H9 (cell line): ENCODE measurements at regions not wholly inside any gene's neighbourhood (a gene's known extent, or its start where the extent isn't known, plus 50 kb on each side); places are given as distances from the start of the nearest gene placed in this dataset.

Experiments
- DNase-seq: peaks from one replicate; pipeline ENCODE4 v3.0.0-alpha.2; 2017
- H2AFZ ChIP-seq: one replicate; pipeline ENCODE4 v1.6.1; 2013; ENCODE audit warnings: mild to moderate bottlenecking, low read length, control low read depth, moderate library complexity
- H2AK5ac ChIP-seq: 2 replicates; pipeline ENCODE4 v1.6.1; 2013; ENCODE audit warnings: low read length, control low read depth, mixed read lengths; ENCODE audit not compliant: insufficient read length
- H2BK120ac ChIP-seq: one replicate; pipeline ENCODE4 v1.6.1; 2013; ENCODE audit warnings: low read depth, mild to moderate bottlenecking, low read length, control low read depth, inconsistent platforms; ENCODE audit not compliant: poor library complexity, severe bottlenecking
- H2BK12ac ChIP-seq: 2 replicates; pipeline ENCODE4 v1.6.1; 2013; ENCODE audit warnings: low read length, control low read depth, mixed read lengths, low read depth; ENCODE audit not compliant: insufficient read length
- H2BK15ac ChIP-seq: 2 replicates; pipeline ENCODE4 v1.6.1; 2013; ENCODE audit warnings: low read depth, low read length, control low read depth
- H2BK20ac ChIP-seq: one replicate; pipeline ENCODE4 v1.6.1; 2013; ENCODE audit warnings: low read depth, mild to moderate bottlenecking, low read length, control low read depth, inconsistent platforms; ENCODE audit not compliant: poor library complexity, severe bottlenecking
- H2BK5ac ChIP-seq: 2 replicates; pipeline ENCODE4 v1.6.1; 2013; ENCODE audit warnings: low read length, control low read depth, mixed read lengths; ENCODE audit not compliant: insufficient read length
- H3K14ac ChIP-seq: 2 replicates; pipeline ENCODE4 v1.6.1; 2013; ENCODE audit warnings: low read length, control low read depth; ENCODE audit not compliant: insufficient read depth
- H3K18ac ChIP-seq: 2 replicates; pipeline ENCODE4 v1.6.1; 2013; ENCODE audit warnings: low read depth, mild to moderate bottlenecking, mixed read lengths, low read length, control low read depth; ENCODE audit not compliant: insufficient read length
- H3K23ac ChIP-seq: 2 replicates; pipeline ENCODE4 v1.6.1; 2013; ENCODE audit warnings: low read length, control low read depth, mixed read lengths, low read depth; ENCODE audit not compliant: insufficient read length
- H3K23me2 ChIP-seq: 2 replicates; pipeline ENCODE4 v1.6.1; 2013; ENCODE audit warnings: low read depth, mild to moderate bottlenecking, mixed read lengths, low read length, control low read depth; ENCODE audit not compliant: insufficient read length, poor library complexity, severe bottlenecking
- H3K27ac ChIP-seq: 2 replicates; pipeline ENCODE4 v1.5.1; 2013; ENCODE audit warnings: low read length, control low read depth, mixed read lengths, low read depth; ENCODE audit not compliant: insufficient read length
- H3K27me3 ChIP-seq: 2 replicates; pipeline ENCODE4 v1.6.1; 2013; ENCODE audit warnings: low read length, control low read depth, inconsistent platforms; ENCODE audit not compliant: insufficient read depth
- H3K4ac ChIP-seq: 2 replicates; pipeline ENCODE4 v1.6.1; 2013; ENCODE audit warnings: low read depth, mild to moderate bottlenecking, control low read depth, inconsistent platforms, low read length, moderate library complexity
- H3K4me1 ChIP-seq: 2 replicates; pipeline ENCODE4 v1.6.1; 2013; ENCODE audit warnings: low read length, control low read depth, inconsistent platforms; ENCODE audit not compliant: insufficient read depth
- H3K4me2 ChIP-seq: 2 replicates; pipeline ENCODE4 v1.6.1; 2013; ENCODE audit warnings: low read length, control low read depth, mixed read lengths; ENCODE audit not compliant: insufficient read length, insufficient read depth
- H3K56ac ChIP-seq: 2 replicates; pipeline ENCODE4 v1.6.1; 2013; ENCODE audit warnings: low read depth, mild to moderate bottlenecking, mixed read lengths, low read length, control low read depth; ENCODE audit not compliant: insufficient read length
- H3K79me1 ChIP-seq: 2 replicates; pipeline ENCODE4 v1.6.1; 2013; ENCODE audit warnings: low read depth, mild to moderate bottlenecking, moderate library complexity, low read length, control low read depth, inconsistent platforms; ENCODE audit not compliant: insufficient read depth, poor library complexity, severe bottlenecking
- H3K79me2 ChIP-seq: 2 replicates; pipeline ENCODE4 v1.6.1; 2013; ENCODE audit warnings: low read length, control low read depth, inconsistent platforms; ENCODE audit not compliant: insufficient read depth
- H3K9ac ChIP-seq: 2 replicates; pipeline ENCODE4 v1.6.1; 2013; ENCODE audit warnings: low read length, control low read depth, mixed read lengths; ENCODE audit not compliant: insufficient read length; ENCODE audit errors: extremely low read depth
- H3K9me3 ChIP-seq: one replicate; pipeline ENCODE4 v1.6.1; 2013; ENCODE audit warnings: low read depth, low read length, inconsistent platforms; ENCODE audit not compliant: control insufficient read depth
- H3T11ph ChIP-seq: one replicate; pipeline ENCODE4 v1.6.1; 2013; ENCODE audit warnings: mild to moderate bottlenecking, low read length, control low read depth, inconsistent platforms
- H4K20me1 ChIP-seq: one replicate; pipeline ENCODE4 v1.6.1; 2013; ENCODE audit not compliant: control insufficient read depth, insufficient read length, insufficient read depth
- H4K5ac ChIP-seq: 2 replicates; pipeline ENCODE4 v1.6.1; 2013; ENCODE audit warnings: low read depth, mild to moderate bottlenecking, mixed read lengths, low read length, control low read depth; ENCODE audit not compliant: insufficient read length
- H4K8ac ChIP-seq: replicated peaks from 2 replicates; pipeline ENCODE4 v1.6.1; 2013; ENCODE audit warnings: low read length, control low read depth, mixed read lengths, low read depth; ENCODE audit not compliant: insufficient read length
- H4K91ac ChIP-seq: 2 replicates; pipeline ENCODE4 v1.6.1; 2013; ENCODE audit warnings: low read depth, mild to moderate bottlenecking, moderate library complexity, mixed read lengths, low read length, control low read depth; ENCODE audit not compliant: insufficient read length
- H3K27ac Mint-ChIP-seq, 3 experiments: 2 replicates in 2 of 3; 3 replicates in 1 of 3; pipeline ENCODE4 v1.8.0; 2020 to 2021; ENCODE audit warnings: mixed read lengths in 3 of 3, mild to moderate bottlenecking in 1 of 3, moderate library complexity in 1 of 3
- H3K27me3 Mint-ChIP-seq: 2 replicates; pipeline ENCODE4 v1.8.0; 2021; ENCODE audit warnings: low read depth, mild to moderate bottlenecking, moderate library complexity, mixed read lengths
- H3K36me3 Mint-ChIP-seq, 3 experiments: 2 replicates in 2 of 3; 3 replicates in 1 of 3; pipeline ENCODE4 v1.8.0; 2020 to 2021; ENCODE audit warnings: low read depth in 3 of 3, mixed read lengths in 3 of 3; ENCODE audit not compliant: insufficient read depth in 1 of 3
- H3K4me1 Mint-ChIP-seq, 2 experiments: 2 replicates each; pipeline ENCODE4 v1.8.0; 2020; ENCODE audit warnings: mixed read lengths in 2 of 2
- H3K4me3 Mint-ChIP-seq, 2 experiments: 2 replicates in 1 of 2; 3 replicates in 1 of 2; pipeline ENCODE4 v1.8.0; 2020 to 2021; ENCODE audit warnings: mild to moderate bottlenecking in 2 of 2, mixed read lengths in 2 of 2, moderate library complexity in 1 of 2
- H3K9me3 Mint-ChIP-seq, 2 experiments: 2 replicates in 1 of 2; 3 replicates in 1 of 2; pipeline ENCODE4 v1.8.0; 2020; ENCODE audit warnings: mild to moderate bottlenecking in 2 of 2, mixed read lengths in 2 of 2, moderate library complexity in 1 of 2
- WGBS: extraction: QIAGEN DNeasy Blood & Tissue Kit; methylation state at CpG from one replicate; pipeline ENCODE4 v1.1.7; 2013; ENCODE audit warnings: missing lambda C conversion rate, low lambda C conversion rate, mixed read lengths; ENCODE audit not compliant: insufficient read length; ENCODE audit errors: extremely low coverage; 5-methylcytosine and 5-hydroxymethylcytosine counted together
- TF ChIP-seq, protein P1 (sequence below): fragments of 200-600 bp; sonication (generic); conservative IDR thresholded peaks from 3 replicates; pipeline ENCODE4 v1.8.0; 2021; ENCODE audit warnings: antibody characterized with exemption, mild to moderate bottlenecking

DNA sequence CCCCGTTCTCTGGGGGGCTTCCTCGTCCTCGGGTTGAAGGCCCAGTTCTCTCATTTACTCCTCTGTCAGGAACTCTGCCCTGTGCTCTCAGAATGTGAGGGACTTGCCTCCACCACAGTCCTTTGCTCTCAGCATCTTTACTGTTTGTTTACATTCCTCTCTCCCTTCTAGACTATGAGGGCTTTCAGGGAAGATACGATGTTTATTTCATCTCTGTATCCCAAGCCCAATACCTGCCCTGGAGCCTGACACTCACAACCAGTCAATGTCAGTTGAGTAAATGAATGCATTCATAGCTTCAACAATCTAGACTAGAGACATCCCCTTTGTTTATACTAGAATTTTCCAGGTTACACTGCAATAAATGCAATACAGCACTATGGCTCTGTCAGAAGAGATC lies 409.6 kb upstream of the CDH11 start:
- no peak overlapping the region for H3K4me2 ChIP-seq
- TF ChIP-seq, protein P1, sequence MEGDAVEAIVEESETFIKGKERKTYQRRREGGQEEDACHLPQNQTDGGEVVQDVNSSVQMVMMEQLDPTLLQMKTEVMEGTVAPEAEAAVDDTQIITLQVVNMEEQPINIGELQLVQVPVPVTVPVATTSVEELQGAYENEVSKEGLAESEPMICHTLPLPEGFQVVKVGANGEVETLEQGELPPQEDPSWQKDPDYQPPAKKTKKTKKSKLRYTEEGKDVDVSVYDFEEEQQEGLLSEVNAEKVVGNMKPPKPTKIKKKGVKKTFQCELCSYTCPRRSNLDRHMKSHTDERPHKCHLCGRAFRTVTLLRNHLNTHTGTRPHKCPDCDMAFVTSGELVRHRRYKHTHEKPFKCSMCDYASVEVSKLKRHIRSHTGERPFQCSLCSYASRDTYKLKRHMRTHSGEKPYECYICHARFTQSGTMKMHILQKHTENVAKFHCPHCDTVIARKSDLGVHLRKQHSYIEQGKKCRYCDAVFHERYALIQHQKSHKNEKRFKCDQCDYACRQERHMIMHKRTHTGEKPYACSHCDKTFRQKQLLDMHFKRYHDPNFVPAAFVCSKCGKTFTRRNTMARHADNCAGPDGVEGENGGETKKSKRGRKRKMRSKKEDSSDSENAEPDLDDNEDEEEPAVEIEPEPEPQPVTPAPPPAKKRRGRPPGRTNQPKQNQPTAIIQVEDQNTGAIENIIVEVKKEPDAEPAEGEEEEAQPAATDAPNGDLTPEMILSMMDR: no peak
- no peak overlapping the region for H2BK120ac ChIP-seq
- no peaks in the 10 kb centered on the region for H3K4me1 ChIP-seq
- no peaks in the 10 kb centered on the region for H3K79me2 ChIP-seq
- no peak overlapping the region for H2BK20ac ChIP-seq
- no peak overlapping the region for H2AFZ ChIP-seq
- no peak overlapping the region for H3K4me3 Mint-ChIP-seq
- DNase-seq: no peak
- H3K27ac ChIP-seq: no peak overlapping the region
- H2BK5ac ChIP-seq: no peak overlapping the region
- H2BK15ac ChIP-seq: no peak overlapping the region
- H3K56ac ChIP-seq: no peak overlapping the region
- no CpG with 5 or more reads among the region's 4 CpGs for WGBS
- no peak overlapping the region for H4K8ac ChIP-seq
- H3K36me3 Mint-ChIP-seq: peaks cover 3 to 12% (median 6%) of the 10 kb centered on the region in 3 experiments; a peak in 5 of 7 replicates
- H2BK12ac ChIP-seq: no peak overlapping the region
- peaks cover 4 to 8% of the 10 kb centered on the region in 2 experiments for H3K9me3 Mint-ChIP-seq
- no peaks in the 10 kb centered on the region for H3K23me2 ChIP-seq
- H3K14ac ChIP-seq: no peak overlapping the region
- no peak overlapping the region for H3T11ph ChIP-seq
- H3K27me3 ChIP-seq: no peaks in the 10 kb centered on the region
- no peak overlapping the region for H4K91ac ChIP-seq
- H4K5ac ChIP-seq: no peak overlapping the region
- no peak overlapping the region for H3K27ac Mint-ChIP-seq
- H3K4ac ChIP-seq: no peak overlapping the region
- H2AK5ac ChIP-seq: no peak overlapping the region
- H3K9me3 ChIP-seq: no peaks in the 10 kb centered on the region
- no peaks in the 10 kb centered on the region for H3K4me1 Mint-ChIP-seq
- no peak overlapping the region for H3K23ac ChIP-seq
- no peak overlapping the region for H3K9ac ChIP-seq
- H3K27me3 Mint-ChIP-seq: peaks cover 4% of the 10 kb centered on the region
- no peak overlapping the region for H3K18ac ChIP-seq
- no peaks in the 10 kb centered on the region for H3K79me1 ChIP-seq
- no peaks in the 10 kb centered on the region for H4K20me1 ChIP-seq
